WTC11 (cell line): ENCODE measurements at regions not wholly inside any gene's neighbourhood (a gene's known extent, or its start where the extent isn't known, plus 50 kb on each side); places are given as distances from the start of the nearest gene placed in this dataset.

Experiments
- CTCF ChIP-seq: fragments of 200-600 bp; IDR thresholded peaks from 2 replicates; pipeline ENCODE4 v1.8.0; 2022; ENCODE audit warnings: antibody characterized with exemption
- IRF1 ChIP-seq: sonication (generic); formaldehyde crosslinking; IDR thresholded peaks from 2 replicates; pipeline ENCODE4 v1.8.0; 2023; ENCODE audit warnings: missing genetic modification reagents
- MAX ChIP-seq: sonication (generic); formaldehyde crosslinking; IDR thresholded peaks from 2 replicates; pipeline ENCODE4 v1.8.0; 2022; ENCODE audit warnings: mild to moderate bottlenecking, missing genetic modification reagents
- MXD4 ChIP-seq: fragments of 250-450 bp; sonication (Bioruptor Pico); IDR thresholded peaks from 2 replicates; pipeline ENCODE4 v1.8.0; 2021; ENCODE audit warnings: mild to moderate bottlenecking, moderate library complexity, borderline replicate concordance
- SP1 ChIP-seq: sonication (generic); formaldehyde crosslinking; conservative IDR thresholded peaks from 2 replicates; pipeline ENCODE4 v1.8.1; 2022; ENCODE audit warnings: missing genetic modification reagents
- ZMAT4 ChIP-seq: fragments of 250-450 bp; sonication (Bioruptor Pico); IDR thresholded peaks from 2 replicates; pipeline ENCODE4 v1.9.0; 2021; ENCODE audit warnings: mild to moderate bottlenecking
- ZNF263 ChIP-seq: sonication (generic); formaldehyde crosslinking; IDR thresholded peaks from 2 replicates; pipeline ENCODE4 v1.8.1; 2022; ENCODE audit warnings: low read depth, mild to moderate bottlenecking, moderate library complexity, missing genetic modification reagents

GRCh38 chr2:19238440-19239060 is 119.9 kb downstream of the OSR1 start:
- TF ChIP-seq CTCF (no peak), MAX (CRISPR knock-in tag) (no peak), IRF1 (CRISPR knock-in tag) (no peak), ZNF263 (CRISPR knock-in tag) (no peak), SP1 (CRISPR knock-in tag) (no peak), ZMAT4 (CRISPR knock-in tag) (no peak), MXD4 (CRISPR knock-in tag) (no peak)
